GM06990 (cell line): ENCODE measurements at regions not wholly inside any gene's neighbourhood (a gene's known extent, or its start where the extent isn't known, plus 50 kb on each side); places are given as distances from the start of the nearest gene placed in this dataset.

Experiments used
- DNase-seq: peaks from one replicate; pipeline ENCODE4 v3.0.0-alpha.2; 2011; ENCODE audit not compliant: insufficient read length; ENCODE audit errors: extremely low read depth
- H3K27me3 ChIP-seq: replicated peaks from 2 replicates; pipeline ENCODE4 v1.6.0; 2011; ENCODE audit warnings: low read length; ENCODE audit not compliant: control insufficient read depth, insufficient read depth
- H3K36me3 ChIP-seq: 2 replicates; pipeline ENCODE4 v1.5.1; 2011; ENCODE audit warnings: low read length; ENCODE audit not compliant: control insufficient read depth, insufficient read depth
- H3K4me3 ChIP-seq: replicated peaks from 2 replicates; pipeline ENCODE4 v1.5.1; 2011; ENCODE audit warnings: low read depth, mild to moderate bottlenecking, control low read depth, low read length
- TF ChIP-seq, protein P1 (sequence below): IDR thresholded peaks from 2 replicates; pipeline ENCODE4 v1.5.1; 2011; ENCODE audit warnings: low read length, control low read depth, mild to moderate bottlenecking, inconsistent platforms; ENCODE audit not compliant: insufficient read depth, poor library complexity, severe bottlenecking

DNA sequence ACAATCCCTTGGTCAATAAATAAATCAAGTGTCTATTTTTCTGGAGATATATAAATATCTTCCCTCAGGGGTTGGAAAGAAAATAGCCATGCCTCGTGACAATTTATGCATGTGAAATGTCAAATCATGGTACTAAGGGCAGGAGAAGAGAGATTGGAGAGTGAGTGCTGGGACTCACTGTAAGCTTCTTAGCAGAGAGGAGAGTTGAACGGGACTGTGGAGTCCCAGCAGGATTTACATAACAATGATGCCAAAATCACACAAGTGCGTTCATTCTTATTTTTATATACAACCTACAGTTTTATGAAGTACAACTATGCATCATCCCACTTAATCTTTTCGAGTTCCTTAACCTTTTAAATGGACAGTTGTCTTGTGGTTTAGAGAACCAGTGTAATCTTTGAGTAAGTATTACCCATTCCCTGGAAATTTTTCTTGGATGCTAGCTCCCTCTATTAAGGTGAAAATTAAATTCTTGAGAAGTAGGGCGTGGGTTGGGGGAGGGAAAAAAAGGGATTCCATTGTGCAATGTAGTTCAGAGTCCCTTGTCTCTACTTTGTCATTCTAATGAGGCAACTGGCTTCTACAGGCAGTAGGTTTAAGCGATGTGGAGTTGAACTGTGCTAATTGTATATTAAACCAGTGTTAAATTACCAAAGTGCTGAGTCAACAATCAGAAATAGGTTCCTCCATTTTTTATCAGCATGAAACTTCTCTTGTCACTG is 143.6 kb upstream of the EPHA4 start:
- no peak for DNase-seq
- Histone ChIP-seq H3K4me3 (no peak overlapping the region), H3K36me3 (no peaks in the 10 kb centered on the region), H3K27me3 (no peaks in the 10 kb centered on the region)
- TF ChIP-seq, protein P1, sequence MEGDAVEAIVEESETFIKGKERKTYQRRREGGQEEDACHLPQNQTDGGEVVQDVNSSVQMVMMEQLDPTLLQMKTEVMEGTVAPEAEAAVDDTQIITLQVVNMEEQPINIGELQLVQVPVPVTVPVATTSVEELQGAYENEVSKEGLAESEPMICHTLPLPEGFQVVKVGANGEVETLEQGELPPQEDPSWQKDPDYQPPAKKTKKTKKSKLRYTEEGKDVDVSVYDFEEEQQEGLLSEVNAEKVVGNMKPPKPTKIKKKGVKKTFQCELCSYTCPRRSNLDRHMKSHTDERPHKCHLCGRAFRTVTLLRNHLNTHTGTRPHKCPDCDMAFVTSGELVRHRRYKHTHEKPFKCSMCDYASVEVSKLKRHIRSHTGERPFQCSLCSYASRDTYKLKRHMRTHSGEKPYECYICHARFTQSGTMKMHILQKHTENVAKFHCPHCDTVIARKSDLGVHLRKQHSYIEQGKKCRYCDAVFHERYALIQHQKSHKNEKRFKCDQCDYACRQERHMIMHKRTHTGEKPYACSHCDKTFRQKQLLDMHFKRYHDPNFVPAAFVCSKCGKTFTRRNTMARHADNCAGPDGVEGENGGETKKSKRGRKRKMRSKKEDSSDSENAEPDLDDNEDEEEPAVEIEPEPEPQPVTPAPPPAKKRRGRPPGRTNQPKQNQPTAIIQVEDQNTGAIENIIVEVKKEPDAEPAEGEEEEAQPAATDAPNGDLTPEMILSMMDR, result no peak

DNA sequence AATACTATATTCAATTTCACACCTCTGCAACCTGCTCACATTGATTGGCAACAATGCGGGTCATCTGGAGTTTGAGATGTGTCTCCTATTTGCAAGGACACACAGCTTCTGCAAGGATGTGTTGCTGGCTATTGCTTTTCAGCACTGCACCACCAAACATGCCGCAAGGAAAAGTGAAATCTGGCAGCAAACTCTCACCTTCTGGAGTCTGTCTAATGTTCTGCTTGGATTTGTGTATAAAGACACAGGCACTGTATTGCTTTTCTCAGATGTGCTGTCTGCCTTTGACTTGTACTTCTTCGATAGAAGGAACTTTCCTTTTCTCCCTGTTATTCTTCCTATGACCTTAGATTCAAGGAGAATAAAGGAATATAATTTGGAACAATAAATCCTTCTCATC is 138.6 kb upstream of the EPHA4 start:
- H3K27me3 ChIP-seq, result no peaks in the 10 kb centered on the region
- no peak for DNase-seq
- no peaks in the 10 kb centered on the region for H3K36me3 ChIP-seq
- TF ChIP-seq, protein P1, result no peak
- H3K4me3 ChIP-seq, result no peak overlapping the region

DNA sequence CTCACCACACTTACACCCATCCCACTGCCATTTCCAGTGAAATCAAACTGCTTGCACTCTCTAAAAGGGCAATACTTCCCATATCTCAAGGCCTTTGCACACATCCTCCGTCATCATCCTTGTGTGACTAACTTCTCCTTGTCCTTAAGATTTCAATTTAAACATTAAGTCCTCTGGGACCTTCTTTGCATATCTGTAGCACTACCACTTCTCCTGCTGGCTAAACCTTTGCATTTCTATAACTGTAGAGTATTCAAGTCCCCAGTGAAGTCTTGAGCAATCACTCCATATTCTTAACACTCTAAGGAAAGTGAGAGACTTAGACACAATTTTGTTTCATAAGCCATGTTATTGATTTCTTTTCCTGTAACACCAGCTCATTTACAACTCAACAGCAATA is 136.8 kb upstream of the EPHA4 start:
- no peak for DNase-seq
- H3K36me3 ChIP-seq, result no peaks in the 10 kb centered on the region
- TF ChIP-seq, protein P1, result no peak
- H3K4me3 ChIP-seq, result no peak overlapping the region
- no peaks in the 10 kb centered on the region for H3K27me3 ChIP-seq

DNA sequence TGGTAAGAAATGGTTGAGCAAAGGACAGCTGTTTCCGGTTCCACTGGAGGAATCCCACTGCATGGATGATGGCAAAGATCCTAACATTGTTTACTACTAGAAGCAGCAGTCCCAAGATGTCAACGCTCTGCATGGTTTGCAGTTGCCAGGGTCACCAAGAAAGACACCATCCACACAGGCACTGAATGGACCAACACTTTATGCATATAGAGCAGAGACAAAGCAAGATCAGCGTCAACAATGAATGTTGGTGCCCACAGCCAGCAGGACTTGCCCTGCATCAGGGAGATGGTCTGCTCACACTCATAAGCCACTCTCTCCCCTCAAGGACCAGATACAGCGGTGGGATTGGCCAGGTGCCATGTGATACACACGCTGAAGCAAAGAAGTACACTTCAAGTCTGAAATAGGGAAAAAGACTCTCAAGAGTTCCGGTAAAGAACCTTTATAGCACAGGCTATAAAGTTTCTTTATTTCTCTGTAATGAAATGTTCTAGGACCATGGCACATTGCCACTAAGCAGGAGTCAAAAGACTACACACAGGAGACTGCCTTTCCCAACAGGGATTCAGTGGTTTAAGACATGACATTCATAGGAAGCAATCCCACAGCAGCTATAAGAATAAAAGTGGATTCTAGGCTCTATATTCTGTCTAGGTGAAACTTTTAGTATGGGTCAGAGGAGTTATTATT is 133.2 kb upstream of the EPHA4 start:
- no peak for DNase-seq
- Histone ChIP-seq H3K27me3 (no peaks in the 10 kb centered on the region), H3K4me3 (no peak overlapping the region), H3K36me3 (no peaks in the 10 kb centered on the region)
- TF ChIP-seq, protein P1, result no peak

DNA sequence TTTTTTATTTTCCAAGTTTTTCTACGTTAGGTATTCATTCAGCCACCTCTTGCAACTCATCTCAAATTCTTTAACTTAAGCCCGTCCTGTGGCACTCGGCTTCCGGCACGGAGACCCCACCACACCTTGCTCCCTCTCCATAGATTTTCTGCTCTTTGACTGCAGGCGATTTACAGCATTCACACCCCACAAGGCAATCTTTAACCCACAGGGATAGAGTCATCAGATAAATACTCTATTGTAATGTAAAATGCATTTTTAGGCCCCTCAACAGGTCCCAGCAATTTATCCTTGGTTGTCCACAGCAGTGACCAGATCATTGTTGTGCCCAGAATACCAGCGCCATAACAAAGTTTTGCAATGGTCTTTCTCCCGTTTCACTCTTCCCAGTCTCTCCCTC is 132.3 kb upstream of the EPHA4 start:
- no peaks in the 10 kb centered on the region for H3K27me3 ChIP-seq
- no peak overlapping the region for H3K4me3 ChIP-seq
- no peak for DNase-seq
- no peaks in the 10 kb centered on the region for H3K36me3 ChIP-seq
- TF ChIP-seq, protein P1, result no peak
